ENCODE measurements at regions not wholly inside any gene's neighbourhood (a gene's known extent, or its start where the extent isn't known, plus 50 kb on each side); places are given as distances from the start of the nearest gene placed in this dataset.

DNA sequence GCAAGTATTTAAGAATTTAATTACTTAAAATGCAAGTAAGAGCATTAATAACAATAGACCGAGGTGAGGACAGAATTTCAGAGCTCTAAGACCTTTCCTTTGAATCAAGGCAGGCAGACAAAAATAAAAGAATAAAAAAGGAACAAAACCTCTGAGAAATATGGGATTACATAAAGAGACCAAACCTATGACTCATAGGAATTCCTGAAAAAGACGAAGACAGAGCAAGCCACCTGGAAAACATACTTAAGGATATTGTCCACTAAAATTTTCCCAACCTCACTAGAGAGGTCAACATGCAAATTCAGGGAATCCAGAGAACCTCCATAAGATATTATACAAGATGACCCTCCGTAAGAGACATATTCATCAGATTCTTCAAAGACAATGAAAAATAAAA lies 325.1 kb downstream of the AEBP2 start:
- TF ChIP-seq, protein P1, sequence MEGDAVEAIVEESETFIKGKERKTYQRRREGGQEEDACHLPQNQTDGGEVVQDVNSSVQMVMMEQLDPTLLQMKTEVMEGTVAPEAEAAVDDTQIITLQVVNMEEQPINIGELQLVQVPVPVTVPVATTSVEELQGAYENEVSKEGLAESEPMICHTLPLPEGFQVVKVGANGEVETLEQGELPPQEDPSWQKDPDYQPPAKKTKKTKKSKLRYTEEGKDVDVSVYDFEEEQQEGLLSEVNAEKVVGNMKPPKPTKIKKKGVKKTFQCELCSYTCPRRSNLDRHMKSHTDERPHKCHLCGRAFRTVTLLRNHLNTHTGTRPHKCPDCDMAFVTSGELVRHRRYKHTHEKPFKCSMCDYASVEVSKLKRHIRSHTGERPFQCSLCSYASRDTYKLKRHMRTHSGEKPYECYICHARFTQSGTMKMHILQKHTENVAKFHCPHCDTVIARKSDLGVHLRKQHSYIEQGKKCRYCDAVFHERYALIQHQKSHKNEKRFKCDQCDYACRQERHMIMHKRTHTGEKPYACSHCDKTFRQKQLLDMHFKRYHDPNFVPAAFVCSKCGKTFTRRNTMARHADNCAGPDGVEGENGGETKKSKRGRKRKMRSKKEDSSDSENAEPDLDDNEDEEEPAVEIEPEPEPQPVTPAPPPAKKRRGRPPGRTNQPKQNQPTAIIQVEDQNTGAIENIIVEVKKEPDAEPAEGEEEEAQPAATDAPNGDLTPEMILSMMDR (conservative IDR thresholded peaks at IDR 0.05 in 1 of 2, IDR thresholded peaks at IDR 0.05 in 1 of 2; ENCODE audit: low read depth in 1 of 2, low read length in 2 of 2), result no peak
- no peak for TF ChIP-seq EZH2 (IDR thresholded peaks at IDR 0.05; ENCODE audit: low read length, missing control alignments)

Measured in fibroblast of lung (primary cell).